ENCODE measurements at regions not wholly inside any gene's neighbourhood (a gene's known extent, or its start where the extent isn't known, plus 50 kb on each side); places are given as distances from the start of the nearest gene placed in this dataset.

DNA sequence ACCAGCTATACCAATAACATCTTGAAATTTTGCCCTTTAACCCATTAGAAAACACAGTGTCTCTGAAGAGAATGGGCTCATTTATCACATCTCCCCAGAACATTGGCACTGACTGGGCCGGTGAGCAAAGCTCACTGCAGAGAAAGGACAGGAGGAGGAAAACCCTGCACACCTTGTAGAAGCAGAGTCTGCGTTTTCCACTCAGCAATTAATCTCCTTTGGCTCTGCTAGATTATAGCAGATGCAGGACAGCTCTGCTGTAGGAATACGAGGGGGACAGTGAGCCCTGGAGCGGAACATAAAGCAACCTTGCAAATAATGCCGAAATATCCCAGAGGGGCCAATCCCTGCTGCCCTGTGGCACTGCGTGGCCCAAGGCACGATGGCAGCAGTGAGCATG, 113.9 kb downstream of the TSN start:
- no peak for DNase-seq (ENCODE audit: low read depth)
- no peak overlapping the region for H3K4me3 ChIP-seq (ENCODE audit: low read depth, low read length)
- TF ChIP-seq, protein P1, sequence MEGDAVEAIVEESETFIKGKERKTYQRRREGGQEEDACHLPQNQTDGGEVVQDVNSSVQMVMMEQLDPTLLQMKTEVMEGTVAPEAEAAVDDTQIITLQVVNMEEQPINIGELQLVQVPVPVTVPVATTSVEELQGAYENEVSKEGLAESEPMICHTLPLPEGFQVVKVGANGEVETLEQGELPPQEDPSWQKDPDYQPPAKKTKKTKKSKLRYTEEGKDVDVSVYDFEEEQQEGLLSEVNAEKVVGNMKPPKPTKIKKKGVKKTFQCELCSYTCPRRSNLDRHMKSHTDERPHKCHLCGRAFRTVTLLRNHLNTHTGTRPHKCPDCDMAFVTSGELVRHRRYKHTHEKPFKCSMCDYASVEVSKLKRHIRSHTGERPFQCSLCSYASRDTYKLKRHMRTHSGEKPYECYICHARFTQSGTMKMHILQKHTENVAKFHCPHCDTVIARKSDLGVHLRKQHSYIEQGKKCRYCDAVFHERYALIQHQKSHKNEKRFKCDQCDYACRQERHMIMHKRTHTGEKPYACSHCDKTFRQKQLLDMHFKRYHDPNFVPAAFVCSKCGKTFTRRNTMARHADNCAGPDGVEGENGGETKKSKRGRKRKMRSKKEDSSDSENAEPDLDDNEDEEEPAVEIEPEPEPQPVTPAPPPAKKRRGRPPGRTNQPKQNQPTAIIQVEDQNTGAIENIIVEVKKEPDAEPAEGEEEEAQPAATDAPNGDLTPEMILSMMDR (IDR thresholded peaks at IDR 0.05; ENCODE audit: control insufficient read depth, extremely low read depth, insufficient read depth) = no peak

DNA sequence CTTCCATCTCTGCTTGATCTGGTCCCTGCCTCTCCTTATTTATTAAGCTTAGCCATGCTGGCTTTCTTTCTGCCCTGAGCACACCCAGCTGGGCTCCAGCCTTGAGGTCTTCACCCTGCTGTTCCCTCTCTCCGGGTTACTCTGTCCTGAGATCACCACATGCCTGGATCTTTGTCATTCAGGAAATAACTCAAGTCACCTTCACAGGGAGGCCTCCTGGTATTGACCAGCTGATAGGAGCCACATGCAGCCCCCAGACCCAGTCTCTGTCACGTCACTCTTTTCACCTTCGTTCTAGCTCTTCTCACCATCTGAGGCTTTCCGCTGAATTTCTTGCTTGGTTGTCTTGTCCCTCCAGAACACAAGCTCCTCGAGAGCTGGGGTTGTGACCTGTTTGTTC, 114.4 kb downstream of the TSN start:
- TF ChIP-seq, protein P1 (IDR thresholded peaks at IDR 0.05; ENCODE audit: control insufficient read depth, extremely low read depth, insufficient read depth) = no peak
- no peak overlapping the region for H3K4me3 ChIP-seq (ENCODE audit: low read depth, low read length)
- DNase-seq (ENCODE audit: low read depth) = no peak

DNA sequence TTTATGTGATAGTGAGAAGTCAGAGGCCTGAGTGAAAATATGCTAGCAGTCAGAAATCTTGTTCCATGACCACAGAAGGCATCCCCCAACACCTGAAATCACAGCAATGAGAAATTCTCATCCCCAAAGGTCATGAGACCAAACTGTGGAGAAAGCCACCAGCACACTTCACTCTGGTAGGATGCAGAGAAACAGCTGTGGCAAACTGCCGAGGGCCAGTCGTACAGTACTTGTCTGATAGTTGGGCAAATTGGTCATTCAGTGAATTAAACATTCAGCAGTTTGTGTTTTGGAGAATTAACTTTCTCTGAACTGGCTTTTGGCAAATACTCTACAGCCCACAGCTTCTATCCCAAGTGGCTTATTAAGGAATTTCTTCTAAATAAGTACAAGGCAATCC, 117.2 kb downstream of the TSN start:
- DNase-seq (ENCODE audit: low read depth) = no peak
- TF ChIP-seq, protein P1 (IDR thresholded peaks at IDR 0.05; ENCODE audit: control insufficient read depth, extremely low read depth, insufficient read depth) = no peak
- no peak overlapping the region for H3K4me3 ChIP-seq (ENCODE audit: low read depth, low read length)

DNA sequence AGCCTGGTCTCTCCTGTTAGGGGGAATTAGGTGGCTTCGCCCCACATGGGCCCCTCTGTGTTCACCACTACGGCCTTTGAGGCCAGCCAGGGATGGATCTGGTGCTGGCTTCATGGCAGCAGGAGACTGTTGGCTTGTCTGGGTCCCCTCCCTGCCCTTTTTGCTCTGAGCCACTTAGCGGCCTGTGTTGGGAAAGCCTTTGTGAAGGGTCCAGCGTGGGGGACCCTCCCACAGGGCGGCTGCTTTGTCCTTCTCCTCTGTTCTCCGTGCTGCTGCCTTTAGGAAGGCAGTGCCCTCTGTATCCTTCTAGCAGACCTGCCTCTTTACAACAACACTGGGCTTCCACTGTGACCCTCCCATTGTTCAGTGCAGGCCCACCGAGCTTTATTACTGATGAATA, 118.4 kb downstream of the TSN start:
- TF ChIP-seq, protein P1 (IDR thresholded peaks at IDR 0.05; ENCODE audit: control insufficient read depth, extremely low read depth, insufficient read depth) = no peak
- H3K4me3 ChIP-seq (ENCODE audit: low read depth, low read length) = no peak overlapping the region
- no peak for DNase-seq (ENCODE audit: low read depth)

DNA sequence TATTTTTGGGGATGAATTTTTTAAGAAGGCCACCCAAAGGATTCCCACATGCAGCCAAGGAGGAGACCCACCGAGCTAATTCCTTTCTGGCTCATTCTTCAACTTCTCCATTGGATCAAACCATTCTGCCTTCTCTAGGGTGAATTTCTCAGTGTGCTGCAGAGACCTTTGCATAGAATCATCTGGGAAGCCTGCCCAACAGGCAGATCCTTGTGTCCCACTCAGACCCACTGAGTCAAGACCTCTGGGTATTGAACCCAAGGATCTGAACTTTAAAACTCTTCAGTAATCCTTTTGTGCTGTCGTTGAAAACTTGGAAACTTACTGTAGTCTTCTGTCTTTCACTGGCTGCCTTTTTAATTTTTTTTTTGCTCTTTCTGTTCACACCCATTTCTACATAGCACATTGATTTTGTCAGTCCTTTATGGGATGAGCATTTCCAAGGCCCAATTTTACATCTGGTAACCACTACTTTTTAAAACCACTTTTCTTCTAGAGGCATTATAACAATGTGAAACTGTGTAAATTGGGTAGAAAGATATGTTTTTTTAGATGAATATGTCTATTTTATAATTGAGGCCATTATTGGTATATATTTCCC, 120.2 kb downstream of the TSN start:
- DNase-seq (ENCODE audit: low read depth) = no peak

DNA sequence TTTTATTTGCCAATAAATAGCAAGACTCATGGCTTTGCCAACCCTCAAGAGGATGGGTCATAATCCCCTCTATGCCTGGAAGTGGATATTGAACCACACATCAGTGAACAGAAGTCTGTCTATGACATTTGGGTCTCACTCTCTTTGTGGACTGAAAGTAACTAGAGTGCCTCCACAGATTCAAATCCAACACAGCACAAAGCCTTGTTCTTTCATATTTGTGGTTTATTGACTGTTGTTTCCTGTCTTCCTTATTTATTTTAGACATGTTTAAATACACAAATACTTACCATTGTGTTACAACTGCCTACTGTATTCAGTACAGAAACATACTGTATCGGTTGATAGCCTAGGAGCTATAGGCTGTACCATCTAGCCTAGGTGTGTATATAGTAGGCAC, 121.9 kb downstream of the TSN start:
- TF ChIP-seq, protein P1 (IDR thresholded peaks at IDR 0.05; ENCODE audit: control insufficient read depth, extremely low read depth, insufficient read depth) = no peak
- peak; percentile 17 for DNase-seq (ENCODE audit: low read depth)
- no peak overlapping the region for H3K4me3 ChIP-seq (ENCODE audit: low read depth, low read length)

More for the DNA sequence above, 120.2 kb downstream of the TSN start:
- TF ChIP-seq, protein P1 (IDR thresholded peaks at IDR 0.05; ENCODE audit: control insufficient read depth, extremely low read depth, insufficient read depth) = no peak
- H3K4me3 ChIP-seq (ENCODE audit: low read depth, low read length) = no peak overlapping the region

DNA sequence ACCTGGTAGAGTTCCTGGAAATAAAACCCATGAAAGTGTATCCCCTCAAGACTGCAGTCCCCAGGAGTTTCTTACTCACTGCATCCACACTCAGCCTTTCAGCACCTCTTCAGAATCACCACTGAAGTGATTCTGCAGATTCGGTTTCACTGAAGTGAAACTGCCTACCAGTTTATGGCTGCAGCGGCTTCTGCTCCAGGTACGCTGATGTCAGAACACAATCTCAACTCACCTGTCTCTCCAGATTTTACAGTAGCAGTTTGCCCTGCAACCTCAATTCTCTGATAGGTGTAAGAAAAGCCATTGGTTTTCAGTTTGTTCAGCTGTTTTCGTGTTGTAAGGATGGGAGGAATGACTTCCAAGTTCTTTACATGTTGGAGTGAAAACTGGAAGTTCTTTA, 124.8 kb downstream of the TSN start:
- TF ChIP-seq, protein P1 (IDR thresholded peaks at IDR 0.05; ENCODE audit: control insufficient read depth, extremely low read depth, insufficient read depth) = no peak
- DNase-seq (ENCODE audit: low read depth) = no peak

More for the DNA sequence above, 124.8 kb downstream of the TSN start:
- H3K4me3 ChIP-seq (ENCODE audit: low read depth, low read length) = no peak overlapping the region

Data from LNCaP clone FGC (cell line).